Activated CD4-positive, alpha-beta T cell treated with anti-CD3 and anti-CD28 coated beads, Interleukin-2, amount 10 ng/mL, durations not matched to agents 24 days and 14 days (primary cell): ENCODE measurements at regions not wholly inside any gene's neighbourhood (a gene's known extent, or its start where the extent isn't known, plus 50 kb on each side); places are given as distances from the start of the nearest gene placed in this dataset.
"Not testable (repeated sequence)": the region's sequence is repeated elsewhere in the genome, so short reads cannot be mapped to it uniquely, and the experiment has no call there.

Experiments
- DNase-seq: peaks from one replicate; pipeline ENCODE4 v3.0.0; 2022
- H3K27ac Mint-ChIP-seq: one replicate; pipeline ENCODE4 v1.8.0; 2022; ENCODE audit warnings: mild to moderate bottlenecking, mixed read lengths
- H3K27me3 Mint-ChIP-seq: one replicate; pipeline ENCODE4 v1.8.0; 2022; ENCODE audit warnings: mixed read lengths
- H3K36me3 Mint-ChIP-seq: one replicate; pipeline ENCODE4 v1.8.0; 2022; ENCODE audit warnings: low read depth, mild to moderate bottlenecking, mixed read lengths
- H3K4me1 Mint-ChIP-seq: one replicate; pipeline ENCODE4 v1.8.0; 2021; ENCODE audit warnings: mixed read lengths
- H3K4me3 Mint-ChIP-seq: one replicate; pipeline ENCODE4 v1.8.0; 2022; ENCODE audit warnings: mild to moderate bottlenecking, moderate library complexity, mixed read lengths
- H3K9me3 Mint-ChIP-seq: one replicate; pipeline ENCODE4 v1.8.0; 2021; ENCODE audit warnings: mixed read lengths
- intact Hi-C: fragments of 100-400 bp; cut with micrococcal nuclease; formaldehyde crosslinking; loops from one replicate; pipeline ENCODE4 v1.15.1; 2023

DNA sequence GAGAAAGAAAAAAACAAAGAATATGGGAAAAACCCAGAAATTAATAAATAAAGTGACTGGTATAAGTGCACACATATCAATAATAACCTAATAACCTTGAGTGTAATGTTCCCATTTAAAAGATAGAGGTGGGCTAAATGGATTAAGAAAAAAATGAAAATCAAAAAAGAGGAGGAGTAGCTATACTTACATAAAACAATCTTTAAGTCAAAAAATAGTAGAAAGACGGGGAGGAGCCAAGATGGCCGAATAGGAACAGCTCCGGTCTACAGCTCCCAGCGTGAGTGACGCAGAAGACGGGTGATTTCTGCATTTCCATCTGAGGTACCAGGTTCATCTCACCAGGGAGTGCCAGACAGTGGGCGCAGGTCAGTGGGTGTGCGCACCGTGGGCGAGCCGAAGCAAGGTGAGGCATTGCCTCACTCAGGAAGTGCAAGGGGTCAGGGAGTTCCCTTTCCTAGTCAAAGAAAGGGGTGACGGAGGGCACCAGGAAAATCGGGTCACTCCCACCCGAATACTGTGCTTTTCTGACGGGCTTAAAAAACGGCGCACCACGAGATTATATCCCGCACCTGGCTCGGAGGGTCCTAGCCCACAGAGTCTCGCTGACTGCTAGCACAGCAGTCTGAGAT, 279.0 kb downstream of the RPAP3 start:
- H3K36me3 Mint-ChIP-seq, DNase-seq, H3K4me1 Mint-ChIP-seq, H3K27me3 Mint-ChIP-seq, intact Hi-C loops: not testable (repeated sequence)
- H3K4me3 Mint-ChIP-seq = peak overlapping the region; percentile 45
- H3K27ac Mint-ChIP-seq = peak overlapping the region; percentile 60
- peaks cover 26% of the 10 kb centered on the region for H3K9me3 Mint-ChIP-seq

DNA sequence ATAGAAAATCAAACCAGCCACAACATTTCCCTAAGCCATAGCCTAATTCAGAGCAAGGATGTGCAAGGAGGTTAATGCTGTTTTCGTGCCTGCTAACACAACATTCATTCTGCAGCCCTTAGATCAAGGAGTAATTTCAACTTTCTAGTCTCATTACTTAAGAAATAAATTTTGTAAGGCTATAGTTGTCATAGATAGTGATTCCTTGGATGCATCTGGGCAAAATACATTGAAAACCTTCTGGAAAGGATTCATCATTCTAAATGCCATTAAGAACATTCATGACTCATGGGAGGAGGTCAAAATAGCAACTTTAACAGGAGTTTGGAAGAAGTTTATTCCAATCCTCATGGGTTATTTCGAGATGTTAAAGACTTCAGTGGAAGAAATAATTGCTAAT, 283.2 kb downstream of the RPAP3 start:
- Mint-ChIP-seq H3K36me3 (peaks cover 7% of the 10 kb centered on the region), H3K27me3 (no peaks in the 10 kb centered on the region), H3K4me3 (no peak overlapping the region), H3K27ac (no peak overlapping the region), H3K4me1 (peaks cover 18% of the 10 kb centered on the region), H3K9me3 (peaks cover 24% of the 10 kb centered on the region)
- intact Hi-C loops = no loop called here
- no peak for DNase-seq

DNA sequence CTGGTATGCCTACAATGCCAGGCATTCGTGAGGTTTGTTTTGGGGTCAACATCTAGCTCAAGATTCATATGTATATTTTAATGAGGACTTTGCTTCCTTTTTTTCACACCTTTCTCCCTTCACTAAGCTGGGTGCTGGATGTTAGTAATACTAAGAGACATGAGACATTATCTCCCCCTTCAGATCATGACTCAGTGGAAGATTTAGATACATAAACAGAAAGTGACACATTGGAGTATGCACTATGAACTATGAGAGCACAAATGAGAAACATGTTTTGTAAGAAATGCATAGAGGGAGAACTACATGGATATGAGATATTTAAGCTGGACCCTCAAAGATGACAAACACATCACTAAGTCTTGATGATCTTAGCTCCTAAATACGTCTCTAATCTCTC, 286.3 kb downstream of the RPAP3 start:
- intact Hi-C loops = loop anchor here (1.0 to 5.0 kb wide), 2 partner anchors 22 to 153 kb away; no protein-coding TSS in a partner anchor
- H3K36me3 Mint-ChIP-seq = peaks cover 8% of the 10 kb centered on the region
- no peaks in the 10 kb centered on the region for H3K27me3 Mint-ChIP-seq
- peaks cover 9% of the 10 kb centered on the region for H3K9me3 Mint-ChIP-seq
- DNase-seq = no peak
- peaks cover 20% of the 10 kb centered on the region for H3K4me1 Mint-ChIP-seq
- H3K27ac Mint-ChIP-seq = peak overlapping the region; percentile 78
- no peak overlapping the region for H3K4me3 Mint-ChIP-seq

DNA sequence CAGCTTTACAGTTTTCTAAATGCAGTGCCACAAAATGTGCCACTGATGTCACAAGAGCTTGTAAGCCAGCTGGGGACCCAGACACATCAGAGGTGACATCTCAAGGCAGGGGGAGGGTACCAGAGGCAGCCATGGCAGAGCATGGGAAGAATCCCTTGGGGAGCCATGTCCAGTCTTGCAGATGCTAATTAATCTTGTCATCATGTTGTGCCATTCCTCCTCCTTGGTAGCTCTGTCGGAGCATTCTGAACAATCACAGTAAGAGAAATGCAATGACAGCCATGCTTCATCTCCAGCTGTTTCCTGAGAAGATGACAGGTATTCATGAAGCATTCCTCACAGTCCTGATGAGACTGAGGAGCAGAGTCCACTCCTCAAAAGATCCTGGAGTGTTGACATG, 287.9 kb downstream of the RPAP3 start:
- Mint-ChIP-seq H3K4me3 (no peak overlapping the region), H3K4me1 (peaks cover 28% of the 10 kb centered on the region), H3K27me3 (no peaks in the 10 kb centered on the region), H3K27ac (no peak overlapping the region), H3K9me3 (peaks cover 4% of the 10 kb centered on the region), H3K36me3 (peaks cover 9% of the 10 kb centered on the region)
- no peak for DNase-seq
- intact Hi-C loops = loop anchor here (5.0 kb wide), 1 partner anchor 154 kb away; no protein-coding TSS in a partner anchor

DNA sequence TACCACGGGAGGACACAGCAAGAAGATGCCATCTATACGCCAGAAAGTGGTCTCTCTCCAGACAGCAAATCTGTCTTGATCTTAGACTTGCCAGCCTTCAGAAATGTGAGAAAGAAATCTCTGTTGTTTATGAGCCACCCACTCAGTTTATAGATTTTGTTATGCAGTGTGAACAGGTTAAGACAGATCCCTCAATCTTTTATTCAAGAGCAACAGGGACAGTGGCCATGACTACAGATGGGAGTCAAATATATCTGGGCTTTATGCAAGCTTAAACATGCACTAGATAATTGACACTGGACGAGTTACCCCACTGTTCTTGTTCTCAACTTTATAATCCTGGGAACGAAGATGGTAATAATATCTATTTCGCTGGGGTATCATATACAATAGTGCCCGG, 288.7 kb downstream of the RPAP3 start:
- H3K27me3 Mint-ChIP-seq = no peaks in the 10 kb centered on the region
- H3K36me3 Mint-ChIP-seq = peaks cover 8% of the 10 kb centered on the region
- H3K4me1 Mint-ChIP-seq = peaks cover 31% of the 10 kb centered on the region
- intact Hi-C loops = loop anchor here (5.0 kb wide), 1 partner anchor 155 kb away; no protein-coding TSS in a partner anchor
- H3K4me3 Mint-ChIP-seq = no peak overlapping the region
- DNase-seq = no peak
- no peak overlapping the region for H3K27ac Mint-ChIP-seq
- no peaks in the 10 kb centered on the region for H3K9me3 Mint-ChIP-seq

DNA sequence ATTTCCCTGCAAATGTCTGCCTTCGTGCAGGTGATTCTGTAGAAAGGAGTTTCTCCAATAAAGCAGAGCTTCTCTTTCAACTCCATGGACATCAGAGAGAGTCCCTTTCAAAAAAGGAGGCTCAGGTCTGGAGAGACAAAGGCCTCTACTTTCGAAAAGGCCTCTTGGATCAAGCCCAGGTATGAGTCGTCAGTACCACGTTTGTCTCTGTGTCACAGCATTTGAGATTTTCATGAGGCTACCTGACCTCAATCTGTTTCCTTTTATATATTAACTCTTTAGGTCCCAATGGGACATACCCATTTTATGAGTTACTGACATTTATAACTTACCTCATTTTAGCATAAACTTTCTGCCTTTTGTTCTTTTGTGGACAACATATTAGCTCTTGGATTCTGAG, 290.8 kb downstream of the RPAP3 start:
- Mint-ChIP-seq H3K9me3 (no peaks in the 10 kb centered on the region), H3K27ac (peak overlapping the region; percentile 82), H3K27me3 (no peaks in the 10 kb centered on the region), H3K4me3 (no peak overlapping the region), H3K36me3 (peaks cover 6% of the 10 kb centered on the region), H3K4me1 (peaks cover 38% of the 10 kb centered on the region)
- DNase-seq = no peak
- intact Hi-C loops = loop anchor here (5.0 kb wide), 1 partner anchor 157 kb away; no protein-coding TSS in a partner anchor

DNA sequence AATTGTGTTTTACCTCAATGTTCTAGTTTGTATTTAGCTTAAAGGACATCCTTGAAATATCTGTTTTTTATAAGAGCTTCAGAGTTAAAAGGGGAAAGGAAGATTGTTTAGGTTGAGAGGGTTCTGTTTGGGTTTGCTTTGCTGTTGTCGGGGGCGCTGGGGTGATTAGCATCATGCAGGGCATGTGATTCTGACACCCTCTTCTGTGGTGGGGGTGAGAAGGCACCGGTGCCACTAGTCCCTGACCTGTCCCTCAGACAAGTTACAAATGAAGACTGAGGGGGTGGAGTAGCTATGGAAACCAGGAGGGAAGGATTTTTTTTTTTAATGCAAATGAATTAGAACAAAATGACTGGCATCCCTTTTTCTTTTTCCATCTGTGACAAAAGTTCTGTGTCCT, 291.3 kb downstream of the RPAP3 start:
- Mint-ChIP-seq H3K27me3 (no peaks in the 10 kb centered on the region), H3K9me3 (no peaks in the 10 kb centered on the region), H3K36me3 (peaks cover 6% of the 10 kb centered on the region), H3K4me1 (peaks cover 34% of the 10 kb centered on the region), H3K4me3 (no peak overlapping the region), H3K27ac (peak overlapping the region; percentile 82)
- DNase-seq = no peak
- intact Hi-C loops = loop anchor here (5.0 kb wide), 1 partner anchor 382 kb away; no protein-coding TSS in a partner anchor

DNA sequence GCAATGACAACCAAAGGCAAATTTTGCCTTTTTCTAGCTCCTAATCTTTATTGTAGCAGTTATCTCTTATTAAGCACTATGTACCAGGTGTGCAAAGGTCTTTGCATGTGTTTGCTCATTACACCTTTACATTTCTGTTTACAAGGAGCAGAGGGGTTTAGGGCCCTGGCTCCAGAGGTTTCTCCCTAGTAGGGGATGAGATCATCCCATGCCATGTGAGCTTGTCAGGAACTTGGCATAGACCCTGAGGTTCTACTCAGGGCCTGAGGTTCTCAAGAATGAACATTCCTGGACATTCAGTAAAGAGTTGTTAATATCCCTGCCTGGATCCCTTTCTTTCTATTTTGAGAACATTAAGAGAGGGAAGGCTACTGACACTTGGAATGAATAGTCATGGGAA, 292.0 kb downstream of the RPAP3 start:
- no peak overlapping the region for H3K4me3 Mint-ChIP-seq
- H3K9me3 Mint-ChIP-seq = no peaks in the 10 kb centered on the region
- H3K36me3 Mint-ChIP-seq = peaks cover 9% of the 10 kb centered on the region
- H3K27ac Mint-ChIP-seq = peak overlapping the region; percentile 39
- peaks cover 35% of the 10 kb centered on the region for H3K4me1 Mint-ChIP-seq
- DNase-seq = no peak
- intact Hi-C loops = loop anchor here (5.0 kb wide), 1 partner anchor 382 kb away; no protein-coding TSS in a partner anchor
- no peaks in the 10 kb centered on the region for H3K27me3 Mint-ChIP-seq

DNA sequence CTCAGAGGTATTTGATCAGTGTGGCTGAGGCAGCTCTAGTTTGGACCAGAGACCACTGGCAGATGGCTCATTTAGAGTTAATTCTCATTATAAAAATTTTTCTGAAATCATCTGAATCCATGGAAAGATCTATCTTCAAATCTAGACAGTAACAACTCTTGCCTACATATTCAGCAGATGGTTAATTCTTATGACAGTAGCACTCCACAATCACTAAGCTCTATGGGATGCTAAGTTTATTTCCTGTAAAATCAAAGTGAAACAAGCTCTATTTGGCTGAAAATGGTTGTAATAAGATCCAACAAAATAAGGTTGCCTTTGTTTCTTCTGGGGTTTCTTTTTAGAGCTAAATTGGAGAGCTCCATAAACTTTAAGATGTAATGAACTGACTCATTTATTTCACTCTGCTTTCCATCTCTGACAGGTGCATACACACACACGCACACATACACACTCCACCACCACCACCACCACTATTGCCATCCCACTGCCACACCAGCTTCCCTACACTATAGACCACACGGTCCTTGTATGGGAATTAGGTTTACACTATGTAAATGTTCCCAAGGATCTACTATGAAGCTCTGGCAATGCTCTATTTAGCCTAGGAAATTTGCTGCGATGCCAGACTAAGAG, 293.1 kb downstream of the RPAP3 start:
- Mint-ChIP-seq H3K4me3 (no peak overlapping the region), H3K4me1 (peaks cover 40% of the 10 kb centered on the region), H3K36me3 (peaks cover 9% of the 10 kb centered on the region), H3K9me3 (peaks cover under 1% of the 10 kb centered on the region), H3K27ac (peak overlapping the region; percentile 22), H3K27me3 (no peaks in the 10 kb centered on the region)
- intact Hi-C loops = loop anchor here (5.0 kb wide), 1 partner anchor 380 kb away; no protein-coding TSS in a partner anchor
- DNase-seq = no peak

DNA sequence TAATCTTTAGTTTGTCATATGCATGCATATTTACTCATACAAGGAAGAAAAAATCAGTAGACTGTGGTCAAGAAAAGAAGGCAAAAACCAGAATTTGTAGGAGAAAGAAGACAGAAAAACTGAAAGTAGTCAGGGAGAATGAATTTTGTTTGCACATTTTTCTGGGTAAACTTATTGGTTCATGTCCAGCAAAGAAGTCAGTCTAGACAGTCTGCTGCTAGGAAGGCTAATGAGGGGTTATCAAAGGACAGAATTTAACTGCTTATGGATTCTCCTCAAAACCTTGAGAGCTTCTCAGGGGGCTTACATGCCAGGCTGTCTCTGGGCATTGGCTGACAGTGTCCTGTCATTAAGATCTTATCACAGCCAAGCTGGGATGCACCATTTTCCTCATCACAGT, 293.9 kb downstream of the RPAP3 start:
- H3K27ac Mint-ChIP-seq = no peak overlapping the region
- DNase-seq = no peak
- peaks cover 9% of the 10 kb centered on the region for H3K36me3 Mint-ChIP-seq
- H3K4me1 Mint-ChIP-seq = peaks cover 46% of the 10 kb centered on the region
- H3K27me3 Mint-ChIP-seq = no peaks in the 10 kb centered on the region
- intact Hi-C loops = loop anchor here (5.0 kb wide), 1 partner anchor 380 kb away; no protein-coding TSS in a partner anchor
- H3K9me3 Mint-ChIP-seq = peaks cover 5% of the 10 kb centered on the region
- no peak overlapping the region for H3K4me3 Mint-ChIP-seq

DNA sequence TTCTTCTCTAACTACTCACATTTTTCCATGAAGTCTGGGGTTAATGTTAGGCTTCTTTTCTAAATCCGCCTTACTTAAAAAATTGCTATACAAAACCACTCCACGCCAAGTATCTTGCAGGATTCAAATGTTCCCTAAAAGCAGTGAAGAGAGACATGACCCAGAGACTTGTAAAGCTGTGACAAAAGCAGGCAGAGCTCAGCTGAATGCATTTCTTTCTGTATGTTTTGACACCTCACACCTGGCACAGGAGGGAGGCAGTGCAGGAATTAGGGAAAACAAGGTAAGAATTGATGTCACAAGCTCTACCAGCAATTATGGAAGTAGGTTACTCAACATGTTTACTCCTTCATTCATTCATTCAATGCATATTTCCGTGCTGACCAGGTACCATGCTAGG, 295.0 kb downstream of the RPAP3 start:
- H3K27ac Mint-ChIP-seq = no peak overlapping the region
- peaks cover 9% of the 10 kb centered on the region for H3K36me3 Mint-ChIP-seq
- DNase-seq = no peak
- intact Hi-C loops = loop anchor here (5.0 kb wide), 1 partner anchor 379 kb away; no protein-coding TSS in a partner anchor
- peaks cover 8% of the 10 kb centered on the region for H3K9me3 Mint-ChIP-seq
- H3K27me3 Mint-ChIP-seq = no peaks in the 10 kb centered on the region
- H3K4me1 Mint-ChIP-seq = peaks cover 48% of the 10 kb centered on the region
- H3K4me3 Mint-ChIP-seq = no peak overlapping the region

DNA sequence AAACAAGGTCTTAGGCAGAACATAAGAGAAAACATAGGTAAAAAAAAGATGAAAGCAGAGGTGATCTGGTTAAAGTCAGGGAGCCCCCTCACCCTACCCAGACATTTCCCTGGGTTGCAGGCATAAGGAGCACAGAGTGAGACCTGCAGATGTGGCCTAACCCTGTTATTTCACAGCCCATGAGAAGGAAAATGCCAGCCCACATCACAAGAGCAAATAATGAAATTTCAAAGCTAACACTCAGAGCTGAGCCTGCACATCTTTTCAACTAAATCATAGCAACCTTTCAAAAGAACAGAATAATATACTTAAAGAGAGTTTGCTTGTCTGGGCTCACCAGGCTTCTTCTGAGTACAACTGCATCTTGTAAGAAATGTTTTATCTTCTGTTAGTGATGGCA, 295.4 kb downstream of the RPAP3 start:
- Mint-ChIP-seq H3K4me1 (peaks cover 49% of the 10 kb centered on the region), H3K36me3 (peaks cover 11% of the 10 kb centered on the region), H3K9me3 (peaks cover 10% of the 10 kb centered on the region), H3K4me3 (no peak overlapping the region), H3K27ac (no peak overlapping the region), H3K27me3 (no peaks in the 10 kb centered on the region)
- intact Hi-C loops = loop anchor here (5.0 kb wide), 1 partner anchor 378 kb away; no protein-coding TSS in a partner anchor
- peak; percentile 49 for DNase-seq

DNA sequence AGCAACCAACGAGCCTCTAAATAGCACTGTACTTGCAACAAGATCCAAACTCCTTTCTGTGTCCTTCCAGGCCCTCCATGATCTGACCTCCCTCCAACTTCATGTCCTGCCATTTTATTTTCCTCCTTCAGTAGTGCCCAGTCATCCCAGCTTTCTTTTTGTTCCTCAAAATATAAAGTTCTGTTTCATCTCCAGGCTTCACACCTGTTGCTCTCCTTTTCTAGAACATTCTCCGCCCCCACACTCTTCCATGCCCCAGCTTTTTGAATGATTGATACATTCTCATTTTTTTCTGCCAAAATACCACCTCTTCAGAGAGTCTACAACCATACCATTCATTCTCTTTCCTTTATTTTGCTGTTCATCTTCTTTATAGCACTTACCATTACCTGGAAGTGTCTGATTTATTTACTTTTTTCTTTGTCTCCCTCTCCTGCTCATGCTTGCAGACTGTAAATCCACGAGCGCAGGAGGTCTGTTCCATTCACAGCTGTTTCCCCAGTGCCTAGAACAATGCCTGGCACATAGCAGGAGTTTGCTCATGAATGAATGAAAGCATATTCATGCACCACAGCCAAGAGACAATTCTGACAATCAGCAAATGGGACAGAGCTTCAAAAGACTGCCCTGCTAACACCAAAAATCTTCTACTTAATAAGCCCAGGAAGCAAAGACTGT, 296.4 kb downstream of the RPAP3 start:
- DNase-seq = peak; percentile 42
- Mint-ChIP-seq H3K27me3 (no peaks in the 10 kb centered on the region), H3K27ac (no peak overlapping the region), H3K4me3 (no peak overlapping the region), H3K36me3 (peaks cover 7% of the 10 kb centered on the region), H3K4me1 (peaks cover 43% of the 10 kb centered on the region), H3K9me3 (peaks cover 10% of the 10 kb centered on the region)
- intact Hi-C loops = no loop called here
